ENCODE measurements at regions not wholly inside any gene's neighbourhood (a gene's known extent, or its start where the extent isn't known, plus 50 kb on each side); places are given as distances from the start of the nearest gene placed in this dataset.

DNA sequence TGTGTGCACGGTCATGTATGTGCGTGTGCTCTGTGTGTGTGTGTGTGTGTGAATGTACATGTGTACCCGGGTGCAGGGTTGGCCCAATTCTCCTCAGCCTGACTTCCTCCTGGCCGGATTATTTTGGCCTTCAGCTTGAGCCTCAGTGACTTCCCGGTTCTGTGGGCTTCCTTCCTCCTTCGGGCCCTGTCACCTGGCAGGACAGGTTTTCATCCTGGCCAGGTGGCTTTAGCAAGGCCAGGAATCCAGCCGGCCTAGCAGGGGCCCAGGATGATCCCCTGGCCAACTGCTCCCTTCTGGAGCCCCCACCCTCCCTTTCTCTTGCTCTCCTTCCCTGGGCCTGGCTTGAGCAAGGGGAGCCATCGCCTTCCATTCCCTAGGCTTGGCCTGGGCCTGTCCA, 140.5 kb downstream of the INHBB start:
- intact Hi-C loops (cut with micrococcal nuclease), result no loop called here
- Histone ChIP-seq H3K4me3 (no peak overlapping the region), H3K27me3 (ENCODE audit: low read depth) (peaks cover 58% of the 10 kb centered on the region), H3K36me3 (no peaks in the 10 kb centered on the region), H3K9me3 (replicated peaks) (no peaks in the 10 kb centered on the region), H3K27ac (replicated peaks) (no peak overlapping the region), H3K4me1 (no peaks in the 10 kb centered on the region)
- DNase-seq, result no peak
- TF ChIP-seq, protein P1, sequence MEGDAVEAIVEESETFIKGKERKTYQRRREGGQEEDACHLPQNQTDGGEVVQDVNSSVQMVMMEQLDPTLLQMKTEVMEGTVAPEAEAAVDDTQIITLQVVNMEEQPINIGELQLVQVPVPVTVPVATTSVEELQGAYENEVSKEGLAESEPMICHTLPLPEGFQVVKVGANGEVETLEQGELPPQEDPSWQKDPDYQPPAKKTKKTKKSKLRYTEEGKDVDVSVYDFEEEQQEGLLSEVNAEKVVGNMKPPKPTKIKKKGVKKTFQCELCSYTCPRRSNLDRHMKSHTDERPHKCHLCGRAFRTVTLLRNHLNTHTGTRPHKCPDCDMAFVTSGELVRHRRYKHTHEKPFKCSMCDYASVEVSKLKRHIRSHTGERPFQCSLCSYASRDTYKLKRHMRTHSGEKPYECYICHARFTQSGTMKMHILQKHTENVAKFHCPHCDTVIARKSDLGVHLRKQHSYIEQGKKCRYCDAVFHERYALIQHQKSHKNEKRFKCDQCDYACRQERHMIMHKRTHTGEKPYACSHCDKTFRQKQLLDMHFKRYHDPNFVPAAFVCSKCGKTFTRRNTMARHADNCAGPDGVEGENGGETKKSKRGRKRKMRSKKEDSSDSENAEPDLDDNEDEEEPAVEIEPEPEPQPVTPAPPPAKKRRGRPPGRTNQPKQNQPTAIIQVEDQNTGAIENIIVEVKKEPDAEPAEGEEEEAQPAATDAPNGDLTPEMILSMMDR (IDR thresholded peaks at IDR 0.05; ENCODE audit: borderline replicate concordance), result no peak

DNA sequence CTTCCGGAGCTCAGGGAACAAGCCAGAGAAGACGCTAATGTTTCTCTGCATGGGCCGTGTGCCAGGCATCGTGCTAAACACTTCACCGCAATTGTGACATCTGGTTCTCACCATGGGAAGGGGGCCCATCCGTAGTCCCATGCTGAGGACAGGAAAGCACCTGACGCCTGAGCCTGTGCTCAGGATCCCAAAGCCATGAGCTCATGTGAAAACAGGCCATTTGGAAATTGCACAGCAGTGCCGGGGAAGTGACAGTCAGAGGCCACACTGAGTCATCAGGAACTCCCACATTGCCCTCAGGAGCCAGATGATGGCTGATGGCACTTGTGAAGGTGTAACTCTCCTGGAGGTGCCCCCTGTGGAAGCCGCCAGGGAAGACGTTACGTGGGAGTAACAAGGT, 141.0 kb downstream of the INHBB start:
- Histone ChIP-seq H3K4me3 (no peak overlapping the region), H3K27me3 (ENCODE audit: low read depth) (peaks cover 58% of the 10 kb centered on the region), H3K9me3 (replicated peaks) (no peaks in the 10 kb centered on the region), H3K27ac (replicated peaks) (no peak overlapping the region), H3K4me1 (no peaks in the 10 kb centered on the region), H3K36me3 (no peaks in the 10 kb centered on the region)
- DNase-seq, result no peak
- intact Hi-C loops (cut with micrococcal nuclease), result no loop called here
- TF ChIP-seq, protein P1 (IDR thresholded peaks at IDR 0.05; ENCODE audit: borderline replicate concordance), result no peak

DNA sequence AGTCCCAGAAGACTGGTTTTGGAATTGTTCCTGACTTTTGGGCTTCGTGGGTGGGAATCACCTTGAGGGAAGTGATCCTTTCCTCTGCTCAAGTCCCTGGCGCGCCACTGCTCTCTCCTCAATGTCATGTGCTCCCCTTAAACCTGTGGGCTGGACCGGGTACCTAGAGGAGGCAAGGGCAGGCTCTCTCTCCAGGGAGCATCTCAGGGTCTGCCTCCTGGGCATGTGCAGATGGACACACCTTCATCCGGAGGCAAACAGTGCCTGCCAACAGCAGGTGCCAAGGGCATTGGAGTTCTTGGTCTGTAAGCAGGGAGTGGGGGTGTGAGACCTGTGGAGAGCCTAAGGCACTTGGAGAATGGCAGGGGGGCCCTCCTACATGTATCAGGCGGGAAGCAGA, 142.6 kb downstream of the INHBB start:
- no peaks in the 10 kb centered on the region for H3K36me3 ChIP-seq
- intact Hi-C loops (cut with micrococcal nuclease), result no loop called here

DNA sequence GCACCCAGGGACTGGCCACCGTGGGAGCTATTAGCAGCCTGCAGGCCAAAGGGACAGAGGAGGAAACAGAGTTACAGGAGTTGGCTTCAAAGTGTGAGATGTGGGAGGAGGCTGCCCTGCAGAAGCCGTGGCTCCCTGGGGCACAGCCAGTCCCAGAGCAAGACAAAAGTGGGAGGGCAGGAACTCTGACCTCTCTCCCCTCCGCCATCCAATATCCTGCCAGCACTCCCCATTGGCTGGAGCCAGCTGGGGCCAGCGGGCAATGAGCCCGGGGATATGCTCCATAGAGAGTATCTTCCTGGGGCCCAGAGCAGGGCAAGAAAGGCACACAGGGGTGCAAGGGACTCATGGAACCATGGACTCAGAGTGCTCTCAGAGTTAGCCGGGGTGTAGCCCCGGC, 143.1 kb downstream of the INHBB start:
- intact Hi-C loops (cut with micrococcal nuclease), result no loop called here
- no peaks in the 10 kb centered on the region for H3K9me3 ChIP-seq (replicated peaks)
- H3K4me1 ChIP-seq, result no peaks in the 10 kb centered on the region
- no peak overlapping the region for H3K27ac ChIP-seq (replicated peaks)
- peaks cover 48% of the 10 kb centered on the region for H3K27me3 ChIP-seq (ENCODE audit: low read depth)
- TF ChIP-seq, protein P1 (IDR thresholded peaks at IDR 0.05; ENCODE audit: borderline replicate concordance), result no peak
- DNase-seq, result no peak
- H3K4me3 ChIP-seq, result no peak overlapping the region
- no peaks in the 10 kb centered on the region for H3K36me3 ChIP-seq

More for the DNA sequence above, 142.6 kb downstream of the INHBB start:
- Histone ChIP-seq H3K27ac (replicated peaks) (no peak overlapping the region), H3K9me3 (replicated peaks) (no peaks in the 10 kb centered on the region), H3K4me3 (no peak overlapping the region), H3K4me1 (no peaks in the 10 kb centered on the region), H3K27me3 (ENCODE audit: low read depth) (peaks cover 53% of the 10 kb centered on the region)
- DNase-seq, result no peak
- TF ChIP-seq, protein P1 (IDR thresholded peaks at IDR 0.05; ENCODE audit: borderline replicate concordance), result no peak

DNA sequence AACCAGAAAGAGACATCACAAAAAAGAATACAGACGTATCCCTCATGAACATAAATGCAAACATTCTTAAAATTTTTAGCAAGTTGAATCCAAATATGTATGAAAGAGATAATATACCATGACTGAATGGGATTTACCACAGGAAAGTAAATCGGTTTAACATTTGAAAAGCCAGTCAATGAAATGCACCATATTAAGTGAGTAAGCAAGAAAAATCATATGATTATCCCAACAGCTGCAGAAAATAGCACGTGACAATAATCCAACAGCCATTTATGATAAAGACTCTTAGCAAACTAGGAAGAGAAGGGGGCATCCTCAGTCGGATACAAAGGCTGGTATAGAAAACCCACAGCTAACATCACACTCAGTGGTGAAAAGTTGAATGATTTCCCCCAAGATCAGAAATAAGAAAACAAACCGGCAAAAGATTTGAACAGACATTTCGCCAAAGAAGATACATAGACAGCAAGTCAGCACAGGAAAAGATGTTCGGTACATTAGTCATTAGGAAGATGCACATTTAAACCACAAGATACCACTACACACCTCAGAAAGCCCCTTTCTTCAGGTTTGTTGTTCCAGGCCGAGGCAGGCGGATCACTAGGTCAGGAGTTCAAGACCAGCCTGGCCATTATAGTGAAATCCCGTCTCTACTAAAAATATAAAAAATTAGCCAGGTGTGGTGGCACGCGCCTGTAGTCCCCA, 144.3 kb downstream of the INHBB start:
- no peak overlapping the region for H3K27ac ChIP-seq (replicated peaks)
- no peaks in the 10 kb centered on the region for H3K9me3 ChIP-seq (replicated peaks)
- intact Hi-C loops (cut with micrococcal nuclease), result no loop called here
- H3K36me3 ChIP-seq, result no peaks in the 10 kb centered on the region
- no peak for DNase-seq
- TF ChIP-seq, protein P1 (IDR thresholded peaks at IDR 0.05; ENCODE audit: borderline replicate concordance), result no peak
- peaks cover 39% of the 10 kb centered on the region for H3K27me3 ChIP-seq (ENCODE audit: low read depth)
- H3K4me3 ChIP-seq, result no peak overlapping the region
- H3K4me1 ChIP-seq, result no peaks in the 10 kb centered on the region

Measured in left ventricle myocardium inferior (tissue), 1 donor.